NCI-H82 treated with DMSO at 0.1 percent for 48 hours (cell line): ENCODE measurements at regions not wholly inside any gene's neighbourhood (a gene's known extent, or its start where the extent isn't known, plus 50 kb on each side); places are given as distances from the start of the nearest gene placed in this dataset.

ENCODE experiments used
- DNase-seq: peaks from one replicate; lab custom pipeline; 2025; ENCODE audit not compliant: unreplicated experiment; lab: John Stamatoyannopoulos, UW

- no peak for DNase-seq
Observed at GRCh38 chr11:70808686-70809375, 410.5 kb downstream of the CTTN start.

- DNase-seq = no peak
Observed at GRCh38 chr11:70810133-70810532, 411.8 kb downstream of the CTTN start.

GRCh38 chr11:70810681-70811080, 412.4 kb downstream of the CTTN start:
- no peak for DNase-seq

GRCh38 chr11:70811483-70811882, 413.2 kb downstream of the CTTN start:
- no peak for DNase-seq

GRCh38 chr11:70811915-70812314, 413.6 kb downstream of the CTTN start:
- no peak for DNase-seq

GRCh38 chr11:70812472-70812871, 414.1 kb downstream of the CTTN start:
- DNase-seq = no peak

GRCh38 chr11:70813651-70814050, 415.3 kb downstream of the CTTN start:
- DNase-seq = no peak

GRCh38 chr11:70815485-70815832, 417.1 kb downstream of the CTTN start:
- DNase-seq = no peak

GRCh38 chr11:70816156-70816678, 417.9 kb downstream of the CTTN start:
- no peak for DNase-seq

GRCh38 chr11:70818351-70818750, 420.0 kb downstream of the CTTN start:
- no peak for DNase-seq

GRCh38 chr11:70819022-70819421, 420.7 kb downstream of the CTTN start:
- DNase-seq = no peak

- no peak for DNase-seq
Observed at GRCh38 chr11:70820311-70820710, 422.0 kb downstream of the CTTN start.

GRCh38 chr11:70820712-70821111, 422.4 kb downstream of the CTTN start:
- no peak for DNase-seq

GRCh38 chr11:70823771-70824170, 425.4 kb downstream of the CTTN start:
- no peak for DNase-seq

- DNase-seq = no peak
Observed at GRCh38 chr11:70824605-70825245, 426.4 kb downstream of the CTTN start.

- DNase-seq = no peak
Observed at GRCh38 chr11:70825893-70826540, 426.4 kb downstream of the SHANK2 start.

- no peak for DNase-seq
Observed at GRCh38 chr11:70826541-70827335, 425.6 kb downstream of the SHANK2 start.

GRCh38 chr11:70828593-70829082, 423.7 kb downstream of the SHANK2 start:
- no peak for DNase-seq

GRCh38 chr11:70829134-70829885, 423.1 kb downstream of the SHANK2 start:
- no peak for DNase-seq

- DNase-seq = no peak
Observed at GRCh38 chr11:70829886-70830272, 422.5 kb downstream of the SHANK2 start.

GRCh38 chr11:70833011-70833410, 419.4 kb downstream of the SHANK2 start:
- no peak for DNase-seq
